Panc1 (cell line): ENCODE measurements at regions not wholly inside any gene's neighbourhood (a gene's known extent, or its start where the extent isn't known, plus 50 kb on each side); places are given as distances from the start of the nearest gene placed in this dataset.

Experiments used
- POLR2AphosphoS5 ChIP-seq: IDR thresholded peaks from 2 replicates; pipeline ENCODE4 v1.6.1; 2012; ENCODE audit warnings: mild to moderate bottlenecking, low read depth, low read length, moderate library complexity
- TF ChIP-seq, protein P1 (sequence below): fragments of 450-650 bp; IDR thresholded peaks from 2 replicates; pipeline ENCODE4 v1.5.1; 2017; ENCODE audit warnings: mild to moderate bottlenecking
- TF ChIP-seq, protein P2 (sequence below), 2 experiments: IDR thresholded peaks; 2 replicates each; pipeline ENCODE4 v1.6.1; 2011 to 2012; ENCODE audit warnings: low read depth in 2 of 2, control low read depth in 1 of 2, low read length in 1 of 2, mild to moderate bottlenecking in 1 of 2, moderate library complexity in 1 of 2; ENCODE audit not compliant: insufficient read depth in 1 of 2

DNA sequence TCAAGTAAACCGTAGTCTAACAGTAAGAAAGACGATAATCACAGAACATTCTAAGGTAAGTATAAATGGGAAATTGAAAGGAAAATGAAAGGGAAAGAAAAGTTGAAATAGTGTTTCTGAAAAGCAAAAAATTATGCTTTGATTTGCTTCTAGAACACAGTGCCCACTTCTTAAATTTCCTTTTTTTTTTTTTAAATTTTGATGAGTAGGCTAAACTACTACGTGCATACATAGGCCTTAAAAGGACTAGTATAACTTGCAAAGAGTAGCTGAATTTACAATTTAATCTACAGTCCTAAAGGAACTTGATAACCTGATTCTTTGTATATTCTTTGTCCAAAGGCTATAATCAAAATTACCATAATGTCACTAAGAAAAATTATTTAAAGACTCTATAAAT is 325.3 kb downstream of the PAX3 start:
- TF ChIP-seq, protein P1, sequence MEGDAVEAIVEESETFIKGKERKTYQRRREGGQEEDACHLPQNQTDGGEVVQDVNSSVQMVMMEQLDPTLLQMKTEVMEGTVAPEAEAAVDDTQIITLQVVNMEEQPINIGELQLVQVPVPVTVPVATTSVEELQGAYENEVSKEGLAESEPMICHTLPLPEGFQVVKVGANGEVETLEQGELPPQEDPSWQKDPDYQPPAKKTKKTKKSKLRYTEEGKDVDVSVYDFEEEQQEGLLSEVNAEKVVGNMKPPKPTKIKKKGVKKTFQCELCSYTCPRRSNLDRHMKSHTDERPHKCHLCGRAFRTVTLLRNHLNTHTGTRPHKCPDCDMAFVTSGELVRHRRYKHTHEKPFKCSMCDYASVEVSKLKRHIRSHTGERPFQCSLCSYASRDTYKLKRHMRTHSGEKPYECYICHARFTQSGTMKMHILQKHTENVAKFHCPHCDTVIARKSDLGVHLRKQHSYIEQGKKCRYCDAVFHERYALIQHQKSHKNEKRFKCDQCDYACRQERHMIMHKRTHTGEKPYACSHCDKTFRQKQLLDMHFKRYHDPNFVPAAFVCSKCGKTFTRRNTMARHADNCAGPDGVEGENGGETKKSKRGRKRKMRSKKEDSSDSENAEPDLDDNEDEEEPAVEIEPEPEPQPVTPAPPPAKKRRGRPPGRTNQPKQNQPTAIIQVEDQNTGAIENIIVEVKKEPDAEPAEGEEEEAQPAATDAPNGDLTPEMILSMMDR = no peak
- no peak for TF ChIP-seq POLR2AphosphoS5
- TF ChIP-seq, protein P2, sequence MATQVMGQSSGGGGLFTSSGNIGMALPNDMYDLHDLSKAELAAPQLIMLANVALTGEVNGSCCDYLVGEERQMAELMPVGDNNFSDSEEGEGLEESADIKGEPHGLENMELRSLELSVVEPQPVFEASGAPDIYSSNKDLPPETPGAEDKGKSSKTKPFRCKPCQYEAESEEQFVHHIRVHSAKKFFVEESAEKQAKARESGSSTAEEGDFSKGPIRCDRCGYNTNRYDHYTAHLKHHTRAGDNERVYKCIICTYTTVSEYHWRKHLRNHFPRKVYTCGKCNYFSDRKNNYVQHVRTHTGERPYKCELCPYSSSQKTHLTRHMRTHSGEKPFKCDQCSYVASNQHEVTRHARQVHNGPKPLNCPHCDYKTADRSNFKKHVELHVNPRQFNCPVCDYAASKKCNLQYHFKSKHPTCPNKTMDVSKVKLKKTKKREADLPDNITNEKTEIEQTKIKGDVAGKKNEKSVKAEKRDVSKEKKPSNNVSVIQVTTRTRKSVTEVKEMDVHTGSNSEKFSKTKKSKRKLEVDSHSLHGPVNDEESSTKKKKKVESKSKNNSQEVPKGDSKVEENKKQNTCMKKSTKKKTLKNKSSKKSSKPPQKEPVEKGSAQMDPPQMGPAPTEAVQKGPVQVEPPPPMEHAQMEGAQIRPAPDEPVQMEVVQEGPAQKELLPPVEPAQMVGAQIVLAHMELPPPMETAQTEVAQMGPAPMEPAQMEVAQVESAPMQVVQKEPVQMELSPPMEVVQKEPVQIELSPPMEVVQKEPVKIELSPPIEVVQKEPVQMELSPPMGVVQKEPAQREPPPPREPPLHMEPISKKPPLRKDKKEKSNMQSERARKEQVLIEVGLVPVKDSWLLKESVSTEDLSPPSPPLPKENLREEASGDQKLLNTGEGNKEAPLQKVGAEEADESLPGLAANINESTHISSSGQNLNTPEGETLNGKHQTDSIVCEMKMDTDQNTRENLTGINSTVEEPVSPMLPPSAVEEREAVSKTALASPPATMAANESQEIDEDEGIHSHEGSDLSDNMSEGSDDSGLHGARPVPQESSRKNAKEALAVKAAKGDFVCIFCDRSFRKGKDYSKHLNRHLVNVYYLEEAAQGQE (IDR thresholded peaks at IDR 0.05; ENCODE audit: insufficient read depth in 1 of 2, low read depth in 2 of 2, low read length in 1 of 2) = no peak
